ENCODE measurements at regions not wholly inside any gene's neighbourhood (a gene's known extent, or its start where the extent isn't known, plus 50 kb on each side); places are given as distances from the start of the nearest gene placed in this dataset.

DNA sequence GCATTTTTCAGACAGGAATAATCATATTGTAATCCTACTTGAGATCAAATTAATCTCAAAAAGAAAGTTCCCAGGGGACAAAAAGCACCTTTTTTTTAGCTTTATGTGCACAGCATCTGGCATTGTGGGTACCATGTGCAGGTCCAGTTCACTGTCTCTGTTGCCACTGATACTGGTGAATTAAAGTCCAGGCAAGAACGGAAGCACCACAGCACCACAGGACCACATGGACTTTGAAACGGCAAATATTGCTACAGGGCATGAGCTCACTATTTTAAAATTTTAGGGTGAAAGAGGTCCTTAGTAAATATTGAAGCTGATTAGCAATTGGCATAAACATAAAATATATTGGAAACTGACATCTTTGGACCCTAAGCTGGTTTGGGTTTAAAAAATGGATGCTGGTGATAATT lies 709.0 kb downstream of the EPM2A start (continued):
- TF ChIP-seq, protein P1, sequence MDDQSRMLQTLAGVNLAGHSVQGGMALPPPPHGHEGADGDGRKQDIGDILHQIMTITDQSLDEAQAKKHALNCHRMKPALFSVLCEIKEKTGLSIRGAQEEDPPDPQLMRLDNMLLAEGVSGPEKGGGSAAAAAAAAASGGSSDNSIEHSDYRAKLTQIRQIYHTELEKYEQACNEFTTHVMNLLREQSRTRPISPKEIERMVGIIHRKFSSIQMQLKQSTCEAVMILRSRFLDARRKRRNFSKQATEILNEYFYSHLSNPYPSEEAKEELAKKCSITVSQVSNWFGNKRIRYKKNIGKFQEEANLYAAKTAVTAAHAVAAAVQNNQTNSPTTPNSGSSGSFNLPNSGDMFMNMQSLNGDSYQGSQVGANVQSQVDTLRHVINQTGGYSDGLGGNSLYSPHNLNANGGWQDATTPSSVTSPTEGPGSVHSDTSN (CRISPR knock-in tag; IDR thresholded peaks at IDR 0.05; ENCODE audit: borderline replicate concordance): no peak
- TF ChIP-seq CCDC6 (CRISPR knock-in tag; IDR thresholded peaks at IDR 0.05) (peak; percentile 69; the same call in 1 of the 2 replicates), RFXAP (CRISPR knock-in tag; IDR thresholded peaks at IDR 0.05; ENCODE audit: borderline replicate concordance) (peak; percentile 79), MATR3 (CRISPR knock-in tag; IDR thresholded peaks at IDR 0.05) (no peak), ZNF317 (CRISPR knock-in tag; IDR thresholded peaks at IDR 0.05) (peak; percentile 60; the same call in 1 of the 2 replicates), ZSCAN25 (CRISPR knock-in tag; IDR thresholded peaks at IDR 0.05) (no peak), MIER3 (CRISPR knock-in tag; IDR thresholded peaks at IDR 0.05; ENCODE audit: borderline replicate concordance) (peak; percentile 85; the same call in 1 of the 2 replicates), CBFB (CRISPR knock-in tag; IDR thresholded peaks at IDR 0.05) (0 out of 2 replicates have a peak, but pooled peaks have one; percentile 36), CAMTA2 (CRISPR knock-in tag; IDR thresholded peaks at IDR 0.05; ENCODE audit: borderline replicate concordance) (no peak), KDM5B (CRISPR knock-in tag; IDR thresholded peaks at IDR 0.05; ENCODE audit: borderline replicate concordance) (no peak), CREB1 (IDR thresholded peaks at IDR 0.05) (no peak), CREB1 (CRISPR knock-in tag; IDR thresholded peaks at IDR 0.05) (peak; percentile 59), ZNF207 (IDR thresholded peaks at IDR 0.05; ENCODE audit: borderline replicate concordance) (no peak), U2AF1 (optimal IDR thresholded peaks at IDR 0.05; ENCODE audit: low read depth, low read length) (no peak), WIZ (CRISPR knock-in tag; IDR thresholded peaks at IDR 0.05) (no peak), NFIB (CRISPR knock-in tag; IDR thresholded peaks at IDR 0.05; ENCODE audit: borderline replicate concordance) (no peak), ARNT (IDR thresholded peaks at IDR 0.05) (no peak), CEBPG (CRISPR knock-in tag; IDR thresholded peaks at IDR 0.05) (peak; percentile 91), PCBP2 (optimal IDR thresholded peaks at IDR 0.05; ENCODE audit: low read depth, low read length, poor library complexity, severe bottlenecking) (no peak), POGZ (CRISPR knock-in tag; IDR thresholded peaks at IDR 0.05) (peak; percentile 97)
- TF ChIP-seq, protein P2, sequence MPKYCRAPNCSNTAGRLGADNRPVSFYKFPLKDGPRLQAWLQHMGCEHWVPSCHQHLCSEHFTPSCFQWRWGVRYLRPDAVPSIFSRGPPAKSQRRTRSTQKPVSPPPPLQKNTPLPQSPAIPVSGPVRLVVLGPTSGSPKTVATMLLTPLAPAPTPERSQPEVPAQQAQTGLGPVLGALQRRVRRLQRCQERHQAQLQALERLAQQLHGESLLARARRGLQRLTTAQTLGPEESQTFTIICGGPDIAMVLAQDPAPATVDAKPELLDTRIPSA (CRISPR knock-in tag; IDR thresholded peaks at IDR 0.05; ENCODE audit: borderline replicate concordance): no peak
- TF ChIP-seq, protein P3, sequence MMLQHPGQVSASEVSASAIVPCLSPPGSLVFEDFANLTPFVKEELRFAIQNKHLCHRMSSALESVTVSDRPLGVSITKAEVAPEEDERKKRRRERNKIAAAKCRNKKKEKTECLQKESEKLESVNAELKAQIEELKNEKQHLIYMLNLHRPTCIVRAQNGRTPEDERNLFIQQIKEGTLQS (CRISPR knock-in tag; IDR thresholded peaks at IDR 0.05): peak; percentile 95
- TF ChIP-seq, protein P4, sequence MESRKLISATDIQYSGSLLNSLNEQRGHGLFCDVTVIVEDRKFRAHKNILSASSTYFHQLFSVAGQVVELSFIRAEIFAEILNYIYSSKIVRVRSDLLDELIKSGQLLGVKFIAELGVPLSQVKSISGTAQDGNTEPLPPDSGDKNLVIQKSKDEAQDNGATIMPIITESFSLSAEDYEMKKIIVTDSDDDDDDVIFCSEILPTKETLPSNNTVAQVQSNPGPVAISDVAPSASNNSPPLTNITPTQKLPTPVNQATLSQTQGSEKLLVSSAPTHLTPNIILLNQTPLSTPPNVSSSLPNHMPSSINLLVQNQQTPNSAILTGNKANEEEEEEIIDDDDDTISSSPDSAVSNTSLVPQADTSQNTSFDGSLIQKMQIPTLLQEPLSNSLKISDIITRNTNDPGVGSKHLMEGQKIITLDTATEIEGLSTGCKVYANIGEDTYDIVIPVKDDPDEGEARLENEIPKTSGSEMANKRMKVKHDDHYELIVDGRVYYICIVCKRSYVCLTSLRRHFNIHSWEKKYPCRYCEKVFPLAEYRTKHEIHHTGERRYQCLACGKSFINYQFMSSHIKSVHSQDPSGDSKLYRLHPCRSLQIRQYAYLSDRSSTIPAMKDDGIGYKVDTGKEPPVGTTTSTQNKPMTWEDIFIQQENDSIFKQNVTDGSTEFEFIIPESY (CRISPR knock-in tag; IDR thresholded peaks at IDR 0.05): peak; percentile 71
- TF ChIP-seq, protein P5, sequence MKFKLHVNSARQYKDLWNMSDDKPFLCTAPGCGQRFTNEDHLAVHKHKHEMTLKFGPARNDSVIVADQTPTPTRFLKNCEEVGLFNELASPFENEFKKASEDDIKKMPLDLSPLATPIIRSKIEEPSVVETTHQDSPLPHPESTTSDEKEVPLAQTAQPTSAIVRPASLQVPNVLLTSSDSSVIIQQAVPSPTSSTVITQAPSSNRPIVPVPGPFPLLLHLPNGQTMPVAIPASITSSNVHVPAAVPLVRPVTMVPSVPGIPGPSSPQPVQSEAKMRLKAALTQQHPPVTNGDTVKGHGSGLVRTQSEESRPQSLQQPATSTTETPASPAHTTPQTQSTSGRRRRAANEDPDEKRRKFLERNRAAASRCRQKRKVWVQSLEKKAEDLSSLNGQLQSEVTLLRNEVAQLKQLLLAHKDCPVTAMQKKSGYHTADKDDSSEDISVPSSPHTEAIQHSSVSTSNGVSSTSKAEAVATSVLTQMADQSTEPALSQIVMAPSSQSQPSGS (CRISPR knock-in tag; IDR thresholded peaks at IDR 0.05): peak; percentile 99
- TF ChIP-seq, protein P6, sequence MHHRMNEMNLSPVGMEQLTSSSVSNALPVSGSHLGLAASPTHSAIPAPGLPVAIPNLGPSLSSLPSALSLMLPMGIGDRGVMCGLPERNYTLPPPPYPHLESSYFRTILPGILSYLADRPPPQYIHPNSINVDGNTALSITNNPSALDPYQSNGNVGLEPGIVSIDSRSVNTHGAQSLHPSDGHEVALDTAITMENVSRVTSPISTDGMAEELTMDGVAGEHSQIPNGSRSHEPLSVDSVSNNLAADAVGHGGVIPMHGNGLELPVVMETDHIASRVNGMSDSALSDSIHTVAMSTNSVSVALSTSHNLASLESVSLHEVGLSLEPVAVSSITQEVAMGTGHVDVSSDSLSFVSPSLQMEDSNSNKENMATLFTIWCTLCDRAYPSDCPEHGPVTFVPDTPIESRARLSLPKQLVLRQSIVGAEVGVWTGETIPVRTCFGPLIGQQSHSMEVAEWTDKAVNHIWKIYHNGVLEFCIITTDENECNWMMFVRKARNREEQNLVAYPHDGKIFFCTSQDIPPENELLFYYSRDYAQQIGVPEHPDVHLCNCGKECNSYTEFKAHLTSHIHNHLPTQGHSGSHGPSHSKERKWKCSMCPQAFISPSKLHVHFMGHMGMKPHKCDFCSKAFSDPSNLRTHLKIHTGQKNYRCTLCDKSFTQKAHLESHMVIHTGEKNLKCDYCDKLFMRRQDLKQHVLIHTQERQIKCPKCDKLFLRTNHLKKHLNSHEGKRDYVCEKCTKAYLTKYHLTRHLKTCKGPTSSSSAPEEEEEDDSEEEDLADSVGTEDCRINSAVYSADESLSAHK (CRISPR knock-in tag; IDR thresholded peaks at IDR 0.05; ENCODE audit: borderline replicate concordance): no peak

All from HepG2 (cell line).